SK-N-SH treated with all-trans-retinoic acid at 6 μM for 48 hours (cell line): ENCODE measurements at regions not wholly inside any gene's neighbourhood (a gene's known extent, or its start where the extent isn't known, plus 50 kb on each side); places are given as distances from the start of the nearest gene placed in this dataset.

Source experiments
- ATAC-seq: fragments of 200-7000 bp; cut with Tn5 transposase; 3 replicates; pipeline ENCODE4 v1.9.1; 2020; ENCODE audit warnings: mild to moderate bottlenecking, moderate library complexity
- ARNTL ChIP-seq: fragments of 450-650 bp; formaldehyde crosslinking; IDR thresholded peaks from 2 replicates; pipeline ENCODE4 v1.5.0; 2020; ENCODE audit warnings: low read depth, mild to moderate bottlenecking, moderate library complexity, borderline replicate concordance
- BACH2 ChIP-seq: fragments of 250-450 bp; sonication (Bioruptor Pico); IDR thresholded peaks from 2 replicates; pipeline ENCODE4 v1.9.0; 2021; ENCODE audit warnings: mild to moderate bottlenecking, borderline replicate concordance
- CSDC2 ChIP-seq: fragments of 250-450 bp; sonication (Bioruptor Pico); IDR thresholded peaks from 2 replicates; pipeline ENCODE4 v1.5.0; 2020; ENCODE audit warnings: mild to moderate bottlenecking, moderate library complexity
- GLIS3 ChIP-seq: fragments of 250-450 bp; sonication (Bioruptor Pico); IDR thresholded peaks from 2 replicates; pipeline ENCODE4 v1.5.0; 2020; ENCODE audit warnings: mild to moderate bottlenecking, moderate library complexity
- ISL1 ChIP-seq: fragments of 250-450 bp; sonication (Bioruptor Pico); IDR thresholded peaks from 2 replicates; pipeline ENCODE4 v2.1.2; 2022; ENCODE audit warnings: mild to moderate bottlenecking, moderate library complexity
- OSR1 ChIP-seq: fragments of 250-450 bp; sonication (Bioruptor Pico); IDR thresholded peaks from 2 replicates; pipeline ENCODE4 v1.8.0; 2022; ENCODE audit warnings: moderate library complexity, mild to moderate bottlenecking, inconsistent platforms
- PPARA ChIP-seq: fragments of 250-450 bp; sonication (Bioruptor Pico); IDR thresholded peaks from 2 replicates; pipeline ENCODE4 v1.5.0; 2020; ENCODE audit warnings: mild to moderate bottlenecking, borderline replicate concordance
- SNAI2 ChIP-seq: fragments of 250-450 bp; sonication (Bioruptor Pico); IDR thresholded peaks from 2 replicates; pipeline ENCODE4 v1.5.0; 2020; ENCODE audit warnings: mild to moderate bottlenecking, moderate library complexity
- TOX ChIP-seq: fragments of 250-450 bp; sonication (Bioruptor Pico); IDR thresholded peaks from 2 replicates; pipeline ENCODE4 v1.8.0; 2021; ENCODE audit warnings: mild to moderate bottlenecking, moderate library complexity, borderline replicate concordance
- ZC3H10 ChIP-seq: fragments of 250-450 bp; sonication (Bioruptor Pico); IDR thresholded peaks from 2 replicates; pipeline ENCODE4 v1.5.1; 2021; ENCODE audit warnings: mild to moderate bottlenecking, moderate library complexity
- ZFP3 ChIP-seq: fragments of 250-450 bp; sonication (Bioruptor Pico); IDR thresholded peaks from 2 replicates; pipeline ENCODE4 v1.5.0; 2020; ENCODE audit warnings: mild to moderate bottlenecking, moderate library complexity
- ZFP30 ChIP-seq: fragments of 450-650 bp; formaldehyde crosslinking; IDR thresholded peaks from 2 replicates; pipeline ENCODE4 v1.5.0; 2022; ENCODE audit warnings: mild to moderate bottlenecking, moderate library complexity
- ZNF70 ChIP-seq: fragments of 450-650 bp; formaldehyde crosslinking; IDR thresholded peaks from 2 replicates; pipeline ENCODE4 v1.5.0; 2020; ENCODE audit warnings: mild to moderate bottlenecking, moderate library complexity
- ZNF8 ChIP-seq: fragments of 450-650 bp; formaldehyde crosslinking; IDR thresholded peaks from 2 replicates; pipeline ENCODE4 v1.5.0; 2020; ENCODE audit warnings: mild to moderate bottlenecking, moderate library complexity
- TF ChIP-seq, protein P1 (sequence below): fragments of 250-450 bp; sonication (Bioruptor Pico); IDR thresholded peaks from 2 replicates; pipeline ENCODE4 v1.5.1; 2020; ENCODE audit warnings: low read depth, mild to moderate bottlenecking, moderate library complexity
- TF ChIP-seq, protein P2 (sequence below): fragments of 250-450 bp; sonication (Bioruptor Pico); IDR thresholded peaks from 2 replicates; pipeline ENCODE4 v1.8.0; 2021; ENCODE audit warnings: low read depth, mild to moderate bottlenecking, moderate library complexity, borderline replicate concordance
- TF ChIP-seq, protein P3 (sequence below): fragments of 250-450 bp; sonication (Bioruptor Pico); IDR thresholded peaks from 2 replicates; pipeline ENCODE4 v1.8.0; 2020; ENCODE audit warnings: mild to moderate bottlenecking, moderate library complexity, borderline replicate concordance
- TF ChIP-seq, protein P4 (sequence below): fragments of 250-450 bp; sonication (Bioruptor Pico); IDR thresholded peaks from 2 replicates; pipeline ENCODE4 v1.5.1; 2021; ENCODE audit warnings: mild to moderate bottlenecking, moderate library complexity

DNA sequence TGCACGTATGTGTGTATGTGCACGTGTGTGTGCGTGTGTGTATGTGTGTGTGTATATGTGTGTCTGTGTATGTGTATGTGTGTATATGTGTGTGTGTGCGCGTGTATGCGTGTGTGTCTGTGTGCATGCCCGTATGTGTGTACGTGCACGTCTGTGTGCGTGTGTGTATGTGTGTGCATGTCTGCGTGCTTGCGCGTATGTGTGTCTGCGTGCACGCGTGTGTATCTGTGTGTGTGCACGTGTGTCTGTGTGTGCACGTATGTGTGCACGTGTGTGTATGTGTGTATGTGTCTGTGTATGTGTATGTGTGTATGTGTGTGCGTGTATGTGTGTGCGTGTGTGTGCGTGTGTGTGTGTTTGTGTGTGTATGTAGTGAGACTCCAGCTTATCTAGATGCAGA is 97.5 kb upstream of the SPATS2L start (continued):
- TF ChIP-seq, protein P1, sequence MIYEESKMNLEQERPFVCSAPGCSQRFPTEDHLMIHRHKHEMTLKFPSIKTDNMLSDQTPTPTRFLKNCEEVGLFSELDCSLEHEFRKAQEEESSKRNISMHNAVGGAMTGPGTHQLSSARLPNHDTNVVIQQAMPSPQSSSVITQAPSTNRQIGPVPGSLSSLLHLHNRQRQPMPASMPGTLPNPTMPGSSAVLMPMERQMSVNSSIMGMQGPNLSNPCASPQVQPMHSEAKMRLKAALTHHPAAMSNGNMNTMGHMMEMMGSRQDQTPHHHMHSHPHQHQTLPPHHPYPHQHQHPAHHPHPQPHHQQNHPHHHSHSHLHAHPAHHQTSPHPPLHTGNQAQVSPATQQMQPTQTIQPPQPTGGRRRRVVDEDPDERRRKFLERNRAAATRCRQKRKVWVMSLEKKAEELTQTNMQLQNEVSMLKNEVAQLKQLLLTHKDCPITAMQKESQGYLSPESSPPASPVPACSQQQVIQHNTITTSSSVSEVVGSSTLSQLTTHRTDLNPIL (CRISPR knock-in tag), result no peak

DNA sequence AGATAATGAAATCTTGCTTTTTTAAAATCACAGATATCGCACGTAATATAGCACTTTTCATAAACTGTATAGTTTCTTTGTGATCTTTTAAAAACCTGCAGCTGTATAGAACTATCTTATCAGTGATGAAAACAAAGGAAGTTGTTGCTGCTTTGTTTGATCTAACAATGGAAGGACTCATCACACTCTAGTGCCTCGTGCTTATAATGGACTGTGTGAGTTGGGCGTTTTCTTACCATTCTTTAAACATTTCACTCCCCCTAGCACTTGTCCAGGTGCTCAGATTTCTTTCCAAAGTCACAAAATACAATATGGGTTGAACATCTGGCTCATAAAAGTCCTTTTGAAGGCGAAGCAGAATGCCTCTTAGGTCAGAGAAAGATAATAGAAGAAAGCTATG is 94.8 kb upstream of the SPATS2L start:
- TF ChIP-seq ISL1 (no peak), TOX (no peak), CSDC2 (CRISPR knock-in tag) (no peak), ZFP30 (CRISPR knock-in tag) (no peak), ZFP3 (CRISPR knock-in tag) (no peak), ARNTL (CRISPR knock-in tag) (no peak), SNAI2 (CRISPR knock-in tag) (no peak), GLIS3 (CRISPR knock-in tag) (no peak)
- TF ChIP-seq, protein P1 (CRISPR knock-in tag), result no peak
- TF ChIP-seq, protein P2, sequence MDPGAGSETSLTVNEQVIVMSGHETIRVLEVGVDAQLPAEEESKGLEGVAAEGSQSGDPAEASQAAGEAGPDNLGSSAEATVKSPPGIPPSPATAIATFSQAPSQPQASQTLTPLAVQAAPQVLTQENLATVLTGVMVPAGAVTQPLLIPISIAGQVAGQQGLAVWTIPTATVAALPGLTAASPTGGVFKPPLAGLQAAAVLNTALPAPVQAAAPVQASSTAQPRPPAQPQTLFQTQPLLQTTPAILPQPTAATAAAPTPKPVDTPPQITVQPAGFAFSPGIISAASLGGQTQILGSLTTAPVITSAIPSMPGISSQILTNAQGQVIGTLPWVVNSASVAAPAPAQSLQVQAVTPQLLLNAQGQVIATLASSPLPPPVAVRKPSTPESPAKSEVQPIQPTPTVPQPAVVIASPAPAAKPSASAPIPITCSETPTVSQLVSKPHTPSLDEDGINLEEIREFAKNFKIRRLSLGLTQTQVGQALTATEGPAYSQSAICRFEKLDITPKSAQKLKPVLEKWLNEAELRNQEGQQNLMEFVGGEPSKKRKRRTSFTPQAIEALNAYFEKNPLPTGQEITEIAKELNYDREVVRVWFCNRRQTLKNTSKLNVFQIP, result no peak
- no peak for ATAC-seq

DNA sequence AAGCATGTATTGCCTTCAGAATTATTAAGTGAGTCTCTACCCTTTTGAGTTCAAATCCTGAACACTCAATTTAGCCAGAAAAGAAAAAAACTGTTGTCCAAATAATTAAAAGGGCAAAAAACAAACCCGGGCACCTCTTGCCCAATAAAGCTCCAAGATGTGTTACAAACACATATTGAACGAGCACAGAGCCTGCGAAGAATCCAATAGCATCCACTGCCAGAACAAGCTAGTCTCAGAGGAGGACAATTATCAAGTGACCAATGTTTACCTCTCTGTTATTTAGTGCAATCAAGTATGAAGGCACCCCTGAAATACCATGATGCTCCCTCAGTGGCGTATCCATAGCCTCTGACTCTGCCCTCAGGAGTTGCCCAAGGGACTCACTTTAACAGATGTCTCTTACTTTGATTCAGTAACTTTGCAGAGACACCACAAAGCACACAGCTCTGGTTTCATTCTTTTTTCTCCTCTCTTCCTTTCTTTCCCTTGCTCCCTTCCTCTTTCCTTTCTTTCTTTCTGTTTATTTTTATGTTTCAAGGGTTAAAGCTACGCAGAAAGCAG is 93.5 kb upstream of the SPATS2L start:
- TF ChIP-seq PPARA (CRISPR knock-in tag), result no peak
- no peak for TF ChIP-seq SNAI2 (CRISPR knock-in tag)
- no peak for TF ChIP-seq TOX
- no peak for TF ChIP-seq ARNTL (CRISPR knock-in tag)
- no peak for TF ChIP-seq ZC3H10 (CRISPR knock-in tag)
- TF ChIP-seq, protein P2, result no peak
- TF ChIP-seq, protein P3, sequence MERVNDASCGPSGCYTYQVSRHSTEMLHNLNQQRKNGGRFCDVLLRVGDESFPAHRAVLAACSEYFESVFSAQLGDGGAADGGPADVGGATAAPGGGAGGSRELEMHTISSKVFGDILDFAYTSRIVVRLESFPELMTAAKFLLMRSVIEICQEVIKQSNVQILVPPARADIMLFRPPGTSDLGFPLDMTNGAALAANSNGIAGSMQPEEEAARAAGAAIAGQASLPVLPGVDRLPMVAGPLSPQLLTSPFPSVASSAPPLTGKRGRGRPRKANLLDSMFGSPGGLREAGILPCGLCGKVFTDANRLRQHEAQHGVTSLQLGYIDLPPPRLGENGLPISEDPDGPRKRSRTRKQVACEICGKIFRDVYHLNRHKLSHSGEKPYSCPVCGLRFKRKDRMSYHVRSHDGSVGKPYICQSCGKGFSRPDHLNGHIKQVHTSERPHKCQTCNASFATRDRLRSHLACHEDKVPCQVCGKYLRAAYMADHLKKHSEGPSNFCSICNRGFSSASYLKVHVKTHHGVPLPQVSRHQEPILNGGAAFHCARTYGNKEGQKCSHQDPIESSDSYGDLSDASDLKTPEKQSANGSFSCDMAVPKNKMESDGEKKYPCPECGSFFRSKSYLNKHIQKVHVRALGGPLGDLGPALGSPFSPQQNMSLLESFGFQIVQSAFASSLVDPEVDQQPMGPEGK, result no peak
- TF ChIP-seq OSR1 (CRISPR knock-in tag), result no peak
- no peak for TF ChIP-seq BACH2
- no peak for TF ChIP-seq ZNF70 (CRISPR knock-in tag)
- TF ChIP-seq, all 23 proteins: peak for 0
- ATAC-seq, result no peak

DNA sequence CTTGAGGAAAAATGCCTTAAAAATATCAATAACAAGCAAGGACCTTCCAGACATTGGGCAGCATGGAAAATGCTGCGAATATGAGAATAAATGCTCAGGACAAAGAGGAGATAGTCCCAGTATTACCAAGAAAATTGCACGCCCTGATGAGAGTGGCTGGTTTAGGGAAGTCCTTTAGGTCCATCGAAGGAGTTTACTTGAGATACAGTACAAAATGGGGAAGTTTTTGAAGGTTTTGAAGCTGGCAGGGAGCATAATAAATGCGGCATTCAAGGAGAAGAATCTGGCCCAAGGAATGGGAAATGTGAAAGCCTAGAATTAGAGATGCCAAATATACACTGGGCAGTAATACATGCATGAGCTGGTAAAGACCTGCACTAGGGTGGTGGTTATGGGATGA is 90.2 kb upstream of the SPATS2L start:
- ATAC-seq, result no peak
- no peak for TF ChIP-seq CSDC2 (CRISPR knock-in tag)
- no peak for TF ChIP-seq BACH2
- TF ChIP-seq GLIS3 (CRISPR knock-in tag), result no peak
- TF ChIP-seq, protein P4, sequence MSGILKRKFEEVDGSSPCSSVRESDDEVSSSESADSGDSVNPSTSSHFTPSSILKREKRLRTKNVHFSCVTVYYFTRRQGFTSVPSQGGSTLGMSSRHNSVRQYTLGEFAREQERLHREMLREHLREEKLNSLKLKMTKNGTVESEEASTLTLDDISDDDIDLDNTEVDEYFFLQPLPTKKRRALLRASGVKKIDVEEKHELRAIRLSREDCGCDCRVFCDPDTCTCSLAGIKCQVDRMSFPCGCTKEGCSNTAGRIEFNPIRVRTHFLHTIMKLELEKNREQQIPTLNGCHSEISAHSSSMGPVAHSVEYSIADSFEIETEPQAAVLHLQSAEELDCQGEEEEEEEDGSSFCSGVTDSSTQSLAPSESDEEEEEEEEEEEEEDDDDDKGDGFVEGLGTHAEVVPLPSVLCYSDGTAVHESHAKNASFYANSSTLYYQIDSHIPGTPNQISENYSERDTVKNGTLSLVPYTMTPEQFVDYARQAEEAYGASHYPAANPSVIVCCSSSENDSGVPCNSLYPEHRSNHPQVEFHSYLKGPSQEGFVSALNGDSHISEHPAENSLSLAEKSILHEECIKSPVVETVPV, result no peak
- no peak for TF ChIP-seq ZC3H10 (CRISPR knock-in tag)
- TF ChIP-seq PPARA (CRISPR knock-in tag), result no peak
- TF ChIP-seq, protein P2, result no peak
- TF ChIP-seq TOX, result no peak
- TF ChIP-seq ZFP30 (CRISPR knock-in tag), result no peak
- TF ChIP-seq ZNF8 (CRISPR knock-in tag), result no peak
- TF ChIP-seq, all 23 proteins: peak for 0
